Inflammatory macrophage treated with lipopolysaccharide for 4 hours (primary cell): ENCODE measurements at regions not wholly inside any gene's neighbourhood (a gene's known extent, or its start where the extent isn't known, plus 50 kb on each side); places are given as distances from the start of the nearest gene placed in this dataset.
"Not testable (repeated sequence)": the region's sequence is repeated elsewhere in the genome, so short reads cannot be mapped to it uniquely, and the experiment has no call there.

Source experiments
- DNase-seq: peaks from one replicate; pipeline ENCODE4 v3.0.0-alpha.2; 2020

DNA sequence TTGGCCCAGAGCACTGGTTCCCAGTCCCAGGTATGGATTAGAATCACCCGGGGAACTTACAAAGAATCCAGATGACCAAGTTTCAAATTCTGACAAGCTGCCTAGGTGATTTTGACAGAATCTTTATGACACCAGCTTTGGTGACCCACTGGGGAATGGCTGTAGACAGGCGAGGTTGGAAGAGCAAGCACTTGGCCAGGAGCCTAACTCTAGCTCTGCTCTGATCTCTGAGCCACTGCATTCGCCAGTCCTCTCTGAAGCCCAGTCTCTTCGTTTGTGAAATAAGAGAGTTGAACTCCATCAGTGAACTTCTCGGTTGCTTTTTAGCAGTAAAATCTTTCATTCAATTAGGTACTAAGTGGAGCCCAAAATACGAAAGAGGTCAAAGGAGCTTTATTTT, 161.2 kb downstream of the VEGFA start:
- no peak for DNase-seq

- DNase-seq = no peak
Observed at GRCh38 chr6:43930440-43931154, 160.6 kb downstream of the VEGFA start.

DNA sequence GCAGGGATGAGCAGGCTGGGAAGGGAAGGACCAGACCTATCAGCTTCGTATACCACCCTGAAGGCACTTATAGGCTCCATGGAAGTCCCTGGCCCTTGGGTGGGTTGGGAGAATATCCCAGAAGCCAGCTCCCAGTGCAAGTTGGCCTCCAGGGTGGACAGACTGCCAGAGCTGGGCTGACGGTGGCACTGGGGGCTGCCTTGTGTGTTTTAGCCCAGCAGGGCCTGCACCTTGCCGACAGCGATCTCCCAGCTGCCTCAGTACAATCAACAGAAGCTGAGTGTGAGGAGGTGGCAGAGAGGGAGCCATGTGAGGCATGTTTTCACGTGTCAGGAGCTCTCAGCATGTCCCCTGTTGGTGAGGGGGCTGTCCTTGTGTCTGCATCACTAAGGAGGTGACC, 159.5 kb downstream of the VEGFA start:
- DNase-seq = no peak

DNA sequence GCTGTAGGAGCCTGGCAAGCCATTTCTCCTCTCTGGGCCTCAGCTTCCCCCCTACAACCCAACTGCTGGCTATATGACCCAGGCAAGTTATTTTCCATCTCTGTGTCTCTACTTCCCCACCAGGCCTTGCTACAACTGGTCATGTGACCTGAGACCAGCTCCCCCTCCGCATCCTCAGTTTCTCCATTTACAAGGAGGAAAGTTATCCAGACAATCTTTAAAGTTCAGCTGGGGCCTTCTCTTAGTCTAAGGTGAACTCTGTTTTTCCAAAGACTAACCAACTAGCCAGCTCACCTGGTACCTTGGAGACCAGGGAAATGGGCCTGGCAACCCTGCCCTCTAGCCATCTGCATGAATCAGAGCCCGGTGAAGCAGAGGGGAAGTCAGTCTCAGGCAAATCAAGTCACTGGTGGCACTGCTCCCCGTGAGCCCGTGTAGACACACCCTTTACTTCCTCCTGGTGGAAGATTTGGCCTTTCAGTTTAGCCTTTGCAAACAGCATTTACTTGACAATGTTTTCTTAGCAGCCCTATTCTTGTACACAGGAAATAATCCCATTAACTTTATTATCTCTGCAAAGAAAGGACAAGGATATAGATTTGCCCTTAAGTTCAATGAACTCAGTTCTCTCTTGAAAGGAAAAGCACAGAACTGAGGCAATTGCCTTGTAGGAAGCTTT, 157.7 kb downstream of the VEGFA start:
- peak; percentile 67 for DNase-seq

- DNase-seq = peak; percentile 39
Observed at GRCh38 chr6:43926634-43927531, 156.9 kb downstream of the VEGFA start.

DNA sequence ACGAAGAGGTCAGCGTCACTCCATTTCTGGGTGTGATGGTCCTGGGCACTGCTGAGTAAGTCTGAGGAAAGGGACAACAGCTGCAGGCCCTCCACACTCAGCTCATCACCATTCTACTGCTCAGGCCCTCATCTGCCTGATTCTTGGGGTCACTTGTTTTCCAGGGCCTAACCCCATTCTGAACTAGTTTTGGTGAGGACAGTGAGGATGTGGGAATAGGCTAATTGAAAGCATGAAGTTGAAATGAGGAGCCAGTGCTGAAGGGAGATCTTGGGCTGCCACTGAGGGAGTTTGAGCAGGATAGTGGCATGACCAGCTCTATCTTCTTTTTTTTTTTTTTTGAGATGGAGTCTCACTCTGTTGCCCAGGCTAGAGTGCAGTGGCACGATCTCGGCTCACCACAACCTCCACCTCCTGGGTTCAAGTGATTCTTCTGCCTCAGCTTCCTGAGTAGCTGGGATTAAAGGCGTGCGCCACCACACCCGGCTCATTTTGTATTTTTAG, 155.7 kb downstream of the VEGFA start:
- not testable (repeated sequence) for DNase-seq

DNA sequence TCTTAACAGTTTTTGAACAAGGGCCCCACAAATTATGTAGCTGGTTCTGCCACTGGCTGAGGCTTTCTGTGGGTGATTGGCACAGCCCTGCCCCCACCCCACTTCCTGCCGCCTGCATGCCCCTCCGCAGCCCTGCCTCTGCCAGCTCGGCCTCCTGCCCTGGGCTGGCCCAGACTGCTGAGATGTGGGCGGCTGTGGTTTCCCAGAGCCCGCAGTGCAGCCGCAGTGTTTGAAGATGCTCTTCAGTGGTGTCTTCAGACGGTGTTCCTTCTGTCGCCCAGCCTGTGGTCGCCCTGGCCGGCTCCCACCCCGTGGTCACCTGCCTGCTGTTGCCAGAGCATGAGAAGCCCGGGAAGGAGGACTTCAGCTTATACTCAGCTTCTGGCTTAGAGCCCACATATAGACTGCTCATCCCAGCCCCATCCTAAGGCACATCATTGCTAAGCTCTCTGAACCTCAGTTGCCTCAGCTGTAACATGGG, 154.3 kb downstream of the VEGFA start:
- DNase-seq = peak; percentile 53

- DNase-seq = no peak
Observed at GRCh38 chr6:43923376-43924221, 153.6 kb downstream of the VEGFA start.

GRCh38 chr6:43922426-43923375, 152.7 kb downstream of the VEGFA start:
- no peak for DNase-seq

- no peak for DNase-seq
Observed at GRCh38 chr6:43921548-43922425, 151.8 kb downstream of the VEGFA start.

- DNase-seq = no peak
Observed at GRCh38 chr6:43921039-43921438, 151.0 kb downstream of the VEGFA start.

- DNase-seq = no peak
Observed at GRCh38 chr6:43919774-43920173, 149.8 kb downstream of the VEGFA start.

DNA sequence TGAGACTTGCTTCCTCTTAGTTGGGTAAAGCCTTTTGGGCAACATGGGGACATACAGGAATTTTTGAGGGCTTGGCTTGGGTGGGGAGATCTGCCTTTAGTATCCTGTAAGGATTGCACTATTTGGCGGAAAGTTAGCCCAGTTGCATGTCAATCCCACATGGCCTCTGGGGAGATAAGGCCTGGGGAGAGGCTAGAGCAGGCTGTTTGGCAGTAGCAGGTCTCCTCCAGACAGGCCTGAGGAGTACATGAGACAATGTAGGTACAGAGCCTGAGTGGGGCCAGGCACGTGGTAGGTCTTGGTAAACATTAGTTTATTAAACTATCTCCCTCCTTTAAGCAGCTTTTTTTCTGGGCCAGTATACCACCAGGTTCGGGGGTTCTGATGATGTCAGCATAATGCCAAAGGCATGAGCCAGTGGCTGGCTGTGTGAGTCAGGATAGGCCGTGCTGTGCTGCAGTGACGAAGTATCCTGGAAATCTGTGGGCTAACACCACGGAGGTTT, 147.9 kb downstream of the VEGFA start:
- peak; percentile 92 for DNase-seq

DNA sequence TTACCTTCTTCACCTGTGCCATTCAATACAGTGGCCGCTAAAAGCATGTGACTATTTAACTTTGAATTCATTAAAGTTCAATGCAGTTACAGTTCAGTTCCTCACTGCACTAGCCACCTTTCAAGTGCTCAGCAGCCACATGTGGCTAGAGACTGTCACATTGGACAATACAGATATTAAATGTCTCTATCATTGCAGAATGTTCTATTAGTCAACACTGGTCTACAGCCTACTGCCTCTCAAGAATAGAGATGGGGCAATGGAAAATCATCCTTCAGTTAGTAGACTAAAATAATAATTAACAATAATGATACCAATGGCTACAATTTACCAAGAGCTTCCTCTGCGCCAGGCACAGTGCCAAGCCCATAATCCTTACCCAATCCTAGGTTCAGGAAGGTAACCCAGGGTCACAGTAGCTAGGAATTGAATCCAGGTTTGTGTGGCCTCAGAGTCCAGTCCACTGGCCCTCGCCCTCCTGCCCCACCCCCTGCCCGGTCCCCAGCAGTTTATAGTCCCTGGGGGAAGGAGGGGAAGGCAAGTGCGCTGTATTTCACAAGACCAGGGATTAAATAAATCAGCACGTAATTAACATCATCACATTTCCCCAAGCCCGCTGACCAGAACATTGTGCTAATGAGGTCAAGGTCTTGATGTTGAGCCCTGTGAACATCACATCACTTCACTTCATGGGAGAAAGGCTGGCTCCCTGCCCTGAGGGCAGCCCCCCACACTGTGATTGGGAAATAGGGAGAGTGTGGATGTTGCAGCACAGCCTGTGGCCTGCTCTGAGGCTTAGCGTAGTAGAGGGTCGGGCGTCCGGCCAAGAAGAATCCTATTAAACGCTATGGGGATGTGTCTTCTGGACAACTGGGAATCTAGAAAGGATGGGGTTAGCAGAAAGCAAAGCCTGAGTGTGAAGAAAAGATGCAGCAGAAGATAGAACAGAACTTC, 147.2 kb downstream of the VEGFA start:
- DNase-seq = peak; percentile 72

- DNase-seq = peak; percentile 72
Observed at GRCh38 chr6:43915986-43916923, 146.2 kb downstream of the VEGFA start.

- no peak for DNase-seq
Observed at GRCh38 chr6:43915208-43915869, 145.3 kb downstream of the VEGFA start.
